Right lobe of liver (tissue), 4 donors: ENCODE measurements at regions not wholly inside any gene's neighbourhood (a gene's known extent, or its start where the extent isn't known, plus 50 kb on each side); places are given as distances from the start of the nearest gene placed in this dataset.

ENCODE experiments used
- POLR2A ChIP-seq: fragments of 450-650 bp; IDR thresholded peaks from one replicate; pipeline ENCODE4 v1.6.1; 2017; ENCODE audit warnings: antibody characterized with exemption, mild to moderate bottlenecking
- TF ChIP-seq, protein P1 (sequence below), 4 donors: fragments of 200-600 bp in 3 of 4; fragments of 450-650 bp in 1 of 4; IDR thresholded peaks; one replicate each; pipeline versions ENCODE4 v1.5.1 to v1.8.0; 2016 to 2022; ENCODE audit warnings: antibody characterized with exemption in 4 of 4, mild to moderate bottlenecking in 2 of 4
- donor health status: DM: no; HTN: no; CAD: no.
- donor health status: DM: no; HTN: no; CAD: no.
- donor health status: DM: no; HTN: yes; CAD: no.

DNA sequence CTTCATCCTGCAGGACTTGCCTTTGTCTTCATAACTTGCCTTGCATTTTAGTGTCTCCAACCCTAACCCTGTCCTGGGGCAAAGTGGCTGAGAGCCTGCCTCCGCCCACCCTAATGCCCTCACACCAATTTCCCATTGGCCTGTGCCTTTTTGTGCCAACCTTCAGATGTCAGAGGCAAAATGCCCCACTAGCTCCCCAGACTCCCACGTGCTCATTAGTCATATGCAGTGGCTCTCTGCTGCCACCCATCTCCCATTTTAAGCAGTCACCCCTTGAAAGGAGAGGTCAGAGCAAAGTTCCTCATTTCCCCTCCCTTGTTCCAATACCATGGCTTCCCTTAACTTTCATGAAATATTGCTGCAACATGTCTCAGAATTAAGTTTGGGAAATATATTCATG lies 74.8 kb upstream of the PASD1 start:
- TF ChIP-seq, protein P1, sequence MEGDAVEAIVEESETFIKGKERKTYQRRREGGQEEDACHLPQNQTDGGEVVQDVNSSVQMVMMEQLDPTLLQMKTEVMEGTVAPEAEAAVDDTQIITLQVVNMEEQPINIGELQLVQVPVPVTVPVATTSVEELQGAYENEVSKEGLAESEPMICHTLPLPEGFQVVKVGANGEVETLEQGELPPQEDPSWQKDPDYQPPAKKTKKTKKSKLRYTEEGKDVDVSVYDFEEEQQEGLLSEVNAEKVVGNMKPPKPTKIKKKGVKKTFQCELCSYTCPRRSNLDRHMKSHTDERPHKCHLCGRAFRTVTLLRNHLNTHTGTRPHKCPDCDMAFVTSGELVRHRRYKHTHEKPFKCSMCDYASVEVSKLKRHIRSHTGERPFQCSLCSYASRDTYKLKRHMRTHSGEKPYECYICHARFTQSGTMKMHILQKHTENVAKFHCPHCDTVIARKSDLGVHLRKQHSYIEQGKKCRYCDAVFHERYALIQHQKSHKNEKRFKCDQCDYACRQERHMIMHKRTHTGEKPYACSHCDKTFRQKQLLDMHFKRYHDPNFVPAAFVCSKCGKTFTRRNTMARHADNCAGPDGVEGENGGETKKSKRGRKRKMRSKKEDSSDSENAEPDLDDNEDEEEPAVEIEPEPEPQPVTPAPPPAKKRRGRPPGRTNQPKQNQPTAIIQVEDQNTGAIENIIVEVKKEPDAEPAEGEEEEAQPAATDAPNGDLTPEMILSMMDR (IDR thresholded peaks at IDR 0.05) = peak in 3 of 4 donors; percentile 19 to 34 (median 23)
- TF ChIP-seq POLR2A = no peak
